ENCODE measurements at regions not wholly inside any gene's neighbourhood (a gene's known extent, or its start where the extent isn't known, plus 50 kb on each side); places are given as distances from the start of the nearest gene placed in this dataset.

DNA sequence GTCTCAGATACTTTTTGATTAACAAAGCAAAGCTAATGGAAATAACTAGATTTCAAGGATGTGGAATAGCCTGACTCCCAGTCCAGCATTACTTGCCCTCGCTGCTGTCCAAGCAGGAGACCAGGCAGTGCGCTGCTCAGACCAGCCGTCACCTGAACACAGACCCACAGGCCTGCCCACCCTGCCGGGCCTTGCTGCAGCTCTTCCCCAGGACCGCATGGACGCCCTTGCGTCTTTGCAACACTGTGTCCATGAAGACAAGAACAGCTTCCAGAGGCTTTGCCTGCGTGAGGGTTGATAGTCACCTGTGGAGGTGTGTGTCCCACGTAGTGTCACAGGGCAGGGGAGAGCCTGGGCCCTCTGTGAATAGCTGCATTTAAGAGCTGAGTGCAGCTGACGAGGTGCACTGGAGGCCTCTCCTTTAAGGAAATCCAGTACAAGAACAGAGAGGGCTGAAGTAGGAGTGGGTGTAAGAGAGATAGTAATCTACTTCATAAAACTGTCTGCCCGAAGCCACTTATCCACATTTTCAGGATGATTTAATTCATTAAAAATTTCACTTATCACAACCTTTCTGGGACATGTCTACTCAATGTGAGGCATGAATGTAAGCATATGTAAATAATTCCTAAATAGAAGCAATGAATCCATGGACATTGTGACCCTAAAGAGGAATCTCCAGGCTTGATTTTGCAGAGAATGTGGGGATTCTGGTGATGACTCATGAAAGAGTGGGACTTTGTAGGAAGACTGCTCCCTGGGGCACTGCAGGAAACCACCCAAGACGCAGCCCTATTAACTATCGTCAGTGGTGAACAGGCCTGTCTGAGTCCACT lies 176.2 kb upstream of the RAB4A start:
- DNase-seq = no peak
- in situ Hi-C loops (cut with HindIII; ENCODE audit: low pct_ligation_motif_present, low pct_unique_long_range_greater_than_20kb, low sequenced_read_pairs) = no loop called here

DNA sequence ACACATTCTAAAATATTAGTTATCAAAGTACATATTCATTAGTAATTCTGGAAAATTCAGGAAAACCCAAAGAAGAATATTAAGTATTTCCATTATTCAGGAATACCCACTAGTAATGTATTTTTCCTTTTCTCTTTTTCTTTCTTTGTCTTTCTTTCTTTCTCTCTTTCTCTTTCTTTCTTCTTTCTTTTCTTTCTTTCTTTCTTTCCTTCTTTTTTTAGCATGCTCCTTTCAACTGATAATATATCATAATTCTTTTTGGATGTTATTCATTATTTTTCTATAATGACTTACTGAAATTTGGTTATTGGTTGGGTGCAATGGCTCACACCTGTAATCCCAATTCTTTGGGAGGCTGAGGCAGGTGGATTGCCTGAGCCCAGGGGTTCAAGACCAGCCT lies 175.6 kb upstream of the RAB4A start:
- no peak for DNase-seq
- in situ Hi-C loops (cut with HindIII; ENCODE audit: low pct_ligation_motif_present, low pct_unique_long_range_greater_than_20kb, low sequenced_read_pairs) = no loop called here

DNA sequence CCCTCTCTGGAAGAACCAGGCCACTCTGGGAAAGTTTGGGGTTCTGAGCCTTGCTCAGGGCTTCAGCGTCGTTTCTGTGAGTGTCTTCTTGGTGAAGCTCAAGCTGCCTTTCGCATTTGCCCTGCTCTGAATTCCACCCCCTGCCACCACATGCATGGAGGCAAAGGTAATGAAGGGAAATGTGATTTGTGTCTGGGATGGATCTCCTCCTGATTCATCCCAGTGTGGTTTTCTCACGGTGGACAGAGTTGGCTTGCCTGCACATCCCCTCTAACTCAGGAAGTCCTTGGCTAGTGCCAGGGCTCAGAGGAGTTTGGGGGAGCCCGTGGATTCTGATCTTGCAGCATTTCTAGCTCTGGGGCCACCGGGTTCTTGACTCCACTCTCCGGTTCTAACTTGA lies 173.6 kb upstream of the RAB4A start:
- in situ Hi-C loops (cut with HindIII; ENCODE audit: low pct_ligation_motif_present, low pct_unique_long_range_greater_than_20kb, low sequenced_read_pairs) = no loop called here
- no peak for DNase-seq

DNA sequence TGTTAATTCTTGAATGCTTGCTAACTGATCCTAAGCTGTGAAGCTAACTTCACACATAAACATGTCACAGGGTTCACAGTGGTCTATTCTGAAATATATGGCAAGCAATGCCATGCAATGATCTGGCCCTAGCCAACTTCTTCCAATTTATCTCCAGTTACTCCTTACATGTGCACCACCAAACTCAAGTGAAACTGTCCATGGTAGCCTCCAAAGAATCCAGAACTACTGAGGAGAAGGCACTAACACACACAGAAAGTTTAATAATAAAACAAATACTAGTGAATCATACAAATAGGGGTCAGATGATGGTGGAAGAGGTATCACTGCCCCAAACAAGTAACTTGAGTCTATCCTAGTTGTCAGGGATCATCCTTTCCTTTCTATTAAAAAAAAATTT lies 172.6 kb upstream of the RAB4A start:
- DNase-seq = no peak
- in situ Hi-C loops (cut with HindIII; ENCODE audit: low pct_ligation_motif_present, low pct_unique_long_range_greater_than_20kb, low sequenced_read_pairs) = no loop called here

DNA sequence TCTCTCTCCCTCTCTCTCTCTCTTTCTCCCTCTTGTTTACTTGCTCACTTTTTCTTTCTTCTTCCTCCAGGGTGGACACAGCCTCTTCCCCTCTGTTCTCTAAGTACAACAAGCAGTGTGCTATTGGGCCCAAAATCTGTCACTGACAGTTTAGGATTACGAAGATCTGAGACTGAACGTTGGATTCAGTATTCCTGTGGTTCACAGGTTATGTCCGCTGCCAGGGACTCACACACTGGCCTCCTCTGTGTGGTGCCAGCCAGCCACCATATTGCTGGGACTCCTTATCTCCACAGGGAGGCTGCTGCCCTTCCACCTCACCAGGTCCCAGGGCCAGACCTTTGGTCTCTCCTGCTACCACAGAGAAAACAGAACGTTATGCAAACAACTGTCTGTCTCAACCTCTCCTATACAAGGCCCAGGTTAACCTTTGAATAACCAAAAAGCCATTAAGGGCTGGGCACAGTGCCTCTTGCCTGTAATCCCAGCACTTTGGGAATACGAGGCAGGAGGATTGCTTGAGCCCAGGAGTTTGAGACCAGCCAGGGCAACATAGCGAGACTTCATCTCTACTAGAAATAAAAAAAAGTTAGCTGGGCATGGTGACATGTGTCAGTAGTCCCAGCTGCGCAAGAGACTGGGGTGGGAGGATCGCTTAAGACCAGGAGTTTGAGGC lies 171.9 kb upstream of the RAB4A start:
- DNase-seq = no peak
- in situ Hi-C loops (cut with HindIII; ENCODE audit: low pct_ligation_motif_present, low pct_unique_long_range_greater_than_20kb, low sequenced_read_pairs) = no loop called here

DNA sequence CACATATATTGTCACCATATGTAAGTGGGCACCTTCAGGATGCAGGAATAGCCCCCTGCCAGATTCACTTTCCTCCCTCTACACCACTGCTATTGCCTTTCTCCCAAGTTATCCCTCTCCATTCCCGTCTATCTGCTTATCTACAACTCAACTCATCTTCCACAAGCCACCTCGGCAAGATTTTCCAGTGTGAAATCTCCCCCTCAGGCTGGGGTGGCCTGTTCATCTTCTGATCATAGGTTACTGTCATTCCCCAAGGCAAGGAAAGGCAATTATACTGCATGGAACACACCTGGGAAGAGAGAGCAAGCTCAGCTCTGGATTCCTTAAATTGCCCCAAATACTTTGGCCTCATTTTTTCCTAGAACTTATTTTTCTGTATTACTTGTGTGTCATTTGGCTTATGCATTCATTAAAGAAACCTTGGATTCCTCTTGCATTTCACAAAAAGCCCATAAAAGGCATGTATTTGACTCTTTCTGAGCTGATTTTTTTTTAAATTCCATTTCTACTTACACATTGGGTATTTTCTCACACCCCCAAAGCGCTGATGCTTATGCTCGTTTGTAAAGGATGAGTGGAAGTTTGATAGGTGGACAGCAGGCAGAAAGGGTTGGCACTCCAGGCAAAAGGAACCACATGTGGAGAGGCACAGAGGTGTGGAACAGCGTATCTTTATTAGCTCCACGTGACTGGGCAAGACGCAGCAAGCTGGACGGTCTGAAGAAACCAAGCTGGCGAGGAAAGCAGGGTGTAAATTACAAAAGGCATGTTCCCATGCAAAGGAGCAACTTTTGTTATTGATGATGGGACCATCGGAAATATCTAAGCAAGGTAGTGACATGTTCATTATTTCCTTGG lies 169.7 kb upstream of the RAB4A start:
- in situ Hi-C loops (cut with HindIII; ENCODE audit: low pct_ligation_motif_present, low pct_unique_long_range_greater_than_20kb, low sequenced_read_pairs) = no loop called here
- no peak for DNase-seq

DNA sequence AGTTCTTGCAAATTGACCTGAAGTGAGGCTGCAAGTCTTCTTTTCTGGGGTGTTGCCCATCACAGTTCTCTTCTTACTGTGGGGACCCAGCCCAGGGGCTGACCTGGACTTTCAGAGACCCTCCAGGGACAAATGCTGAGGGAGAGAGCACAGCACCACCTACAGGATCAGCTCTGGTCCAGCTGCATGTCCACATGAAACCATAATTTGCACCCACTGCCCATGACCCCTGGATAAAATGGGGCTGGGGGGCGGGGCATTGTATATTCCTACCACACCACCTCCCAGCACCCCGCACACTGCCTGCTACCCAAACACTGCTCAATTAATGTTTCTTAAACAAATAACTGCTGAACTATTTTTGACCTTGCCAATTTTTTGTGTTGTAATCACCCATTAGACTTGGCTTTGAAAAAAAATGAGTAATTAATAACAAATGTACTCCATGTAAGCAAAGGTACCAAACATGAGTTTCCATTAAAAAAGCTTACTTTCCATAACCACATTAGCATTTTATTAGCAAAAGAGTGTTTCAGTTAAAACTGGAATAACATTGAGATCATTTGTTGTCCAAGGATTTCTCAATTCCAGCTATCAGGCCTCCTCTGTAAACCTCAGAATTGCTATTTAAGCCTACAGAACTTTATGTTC lies 168.0 kb upstream of the RAB4A start:
- in situ Hi-C loops (cut with HindIII; ENCODE audit: low pct_ligation_motif_present, low pct_unique_long_range_greater_than_20kb, low sequenced_read_pairs) = no loop called here
- DNase-seq = no peak

DNA sequence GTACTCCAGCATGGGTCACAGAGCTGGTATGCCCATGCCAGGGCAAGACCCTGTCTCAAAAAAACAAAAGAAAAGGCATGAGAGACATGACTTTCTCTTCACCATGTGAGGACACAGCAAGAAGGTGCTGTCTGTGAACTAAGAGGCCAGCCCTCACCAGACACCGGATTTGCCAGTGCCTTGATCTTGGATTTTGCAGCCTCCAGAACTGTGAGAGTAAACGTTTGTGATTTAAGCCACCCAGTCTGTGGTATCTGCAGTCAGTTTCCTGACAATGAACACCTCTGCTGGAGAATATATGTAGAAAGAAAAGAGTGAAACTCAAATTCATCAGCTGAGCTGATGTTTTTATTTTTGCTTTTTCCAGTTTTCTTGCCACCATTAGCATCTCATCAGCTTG lies 166.3 kb upstream of the RAB4A start:
- in situ Hi-C loops (cut with HindIII; ENCODE audit: low pct_ligation_motif_present, low pct_unique_long_range_greater_than_20kb, low sequenced_read_pairs) = no loop called here
- DNase-seq = no peak

DNA sequence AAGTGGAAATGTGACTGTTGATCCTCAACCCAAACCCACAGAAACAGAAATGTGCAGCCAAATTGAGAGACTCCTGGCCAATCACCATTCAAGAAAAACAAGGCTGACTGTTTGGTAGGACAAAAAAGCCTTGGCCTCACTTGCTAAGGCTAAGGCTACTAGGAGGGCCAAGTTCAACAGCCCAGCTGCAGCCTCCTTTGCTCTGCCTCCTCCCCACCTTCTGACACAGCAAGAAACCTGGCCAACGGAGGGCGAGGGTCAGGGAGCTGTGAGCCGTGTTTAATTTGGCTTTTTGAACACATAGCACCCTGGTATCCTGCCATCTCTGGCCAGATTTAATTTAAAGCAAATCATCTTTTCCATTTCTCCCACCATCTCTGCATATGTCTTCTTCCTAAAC lies 165.8 kb upstream of the RAB4A start:
- no peak for DNase-seq
- in situ Hi-C loops (cut with HindIII; ENCODE audit: low pct_ligation_motif_present, low pct_unique_long_range_greater_than_20kb, low sequenced_read_pairs) = no loop called here

DNA sequence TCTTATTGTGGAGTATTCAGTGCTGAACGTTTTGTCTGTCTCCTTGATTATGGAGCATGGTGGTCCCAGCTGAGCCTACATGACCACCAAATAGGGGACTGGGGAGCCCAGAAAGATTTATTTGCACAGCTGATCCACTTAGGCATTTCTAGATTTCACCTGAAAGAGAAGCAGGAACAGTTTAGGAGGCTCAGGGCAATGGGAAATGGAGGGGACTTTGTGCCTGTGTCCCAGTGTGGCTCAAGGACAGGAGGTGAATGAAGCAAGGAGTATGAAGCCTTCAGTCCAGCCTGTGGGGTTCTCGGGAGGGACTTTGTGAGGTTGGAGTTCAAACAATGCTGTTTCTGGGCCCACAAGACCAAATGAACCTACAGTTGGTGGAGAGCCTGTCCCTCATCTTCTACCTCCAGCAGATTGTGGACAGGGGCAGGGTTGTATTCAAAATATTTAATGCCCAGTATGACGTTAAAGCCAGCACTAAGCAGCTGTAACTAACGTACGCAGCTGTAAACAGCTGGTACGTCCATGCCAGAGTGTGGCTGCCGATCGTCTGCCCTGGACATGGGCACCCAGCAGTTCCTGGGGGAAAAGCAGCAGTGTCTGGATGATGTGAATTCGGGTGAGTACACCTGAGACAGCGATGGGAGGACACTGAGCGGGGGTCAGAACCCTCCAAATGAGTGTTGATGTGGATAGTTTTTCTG lies 164.9 kb upstream of the RAB4A start:
- no peak for DNase-seq
- in situ Hi-C loops (cut with HindIII; ENCODE audit: low pct_ligation_motif_present, low pct_unique_long_range_greater_than_20kb, low sequenced_read_pairs) = no loop called here

DNA sequence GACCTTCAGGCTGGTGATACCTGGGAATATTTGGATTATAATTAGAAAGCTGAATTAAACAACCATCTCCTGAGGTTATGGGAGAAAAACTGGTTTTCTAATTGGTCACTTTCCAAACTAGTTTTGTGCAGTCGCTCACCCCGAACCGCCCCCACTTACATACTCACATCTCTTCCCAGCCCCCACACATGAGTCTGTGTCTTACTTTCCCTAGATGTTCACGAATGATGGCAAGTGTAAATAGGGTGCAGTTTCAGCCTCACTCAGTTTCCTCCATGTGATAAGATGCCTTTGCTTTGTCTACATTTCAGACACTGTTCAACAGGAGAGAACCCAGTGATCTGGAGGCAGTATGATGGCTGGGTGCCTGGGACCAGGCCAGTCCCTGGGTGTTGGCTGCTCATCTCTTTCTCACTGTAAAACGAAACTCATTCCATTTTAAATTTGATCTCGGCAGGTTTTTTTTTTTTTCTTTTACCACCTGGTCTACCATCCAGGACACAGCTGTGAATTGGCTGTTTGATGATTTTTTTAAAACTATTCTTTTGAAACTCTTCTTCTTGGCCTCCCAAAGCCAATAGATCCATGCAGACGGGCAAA lies 164.3 kb upstream of the RAB4A start:
- no peak for DNase-seq
- in situ Hi-C loops (cut with HindIII; ENCODE audit: low pct_ligation_motif_present, low pct_unique_long_range_greater_than_20kb, low sequenced_read_pairs) = no loop called here

DNA sequence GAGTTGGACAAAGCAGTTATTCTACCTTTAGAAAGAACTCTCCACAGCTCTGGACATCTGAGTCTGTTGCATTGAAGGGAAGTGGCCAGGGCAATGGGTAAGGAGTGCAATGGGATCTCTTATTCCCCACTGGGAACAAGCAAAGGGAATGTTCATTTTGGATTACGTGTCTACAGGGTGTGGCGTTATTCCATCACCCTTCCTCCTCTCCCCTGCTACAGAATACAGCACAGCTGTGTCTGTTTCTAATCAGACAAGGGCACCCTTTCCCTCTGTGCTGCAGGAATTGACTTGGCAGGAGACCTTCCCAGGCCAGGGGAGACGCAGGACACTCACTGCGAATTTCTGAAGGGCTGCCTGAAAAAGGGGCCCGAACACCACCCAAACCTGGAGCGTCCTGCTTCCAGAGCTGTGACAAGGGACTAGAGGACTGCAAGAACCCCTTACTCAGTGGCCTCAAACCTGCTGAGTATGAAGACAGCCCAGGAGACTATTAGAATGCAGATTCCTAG lies 163.6 kb upstream of the RAB4A start:
- in situ Hi-C loops (cut with HindIII; ENCODE audit: low pct_ligation_motif_present, low pct_unique_long_range_greater_than_20kb, low sequenced_read_pairs) = no loop called here
- no peak for DNase-seq

DNA sequence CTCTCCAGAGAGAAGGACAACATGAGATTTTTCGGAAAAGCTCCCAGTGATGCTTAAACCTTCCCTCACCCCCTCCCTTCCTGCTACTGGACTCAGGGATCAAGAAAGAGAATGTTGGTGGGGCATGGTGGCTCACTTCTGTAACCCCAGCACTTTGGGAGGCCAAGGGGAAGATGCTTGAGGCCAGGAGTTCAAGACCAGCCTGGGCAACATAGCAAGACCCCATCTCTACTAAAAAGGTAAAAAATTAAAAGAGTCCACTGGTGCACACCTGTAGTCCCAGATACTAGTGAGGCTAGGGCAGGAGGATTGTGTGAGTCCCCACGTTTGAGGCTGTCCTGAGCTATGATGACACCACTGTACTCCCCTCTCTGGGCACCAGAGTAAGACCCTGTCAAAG lies 162.9 kb upstream of the RAB4A start:
- in situ Hi-C loops (cut with HindIII; ENCODE audit: low pct_ligation_motif_present, low pct_unique_long_range_greater_than_20kb, low sequenced_read_pairs) = no loop called here
- DNase-seq = no peak

DNA sequence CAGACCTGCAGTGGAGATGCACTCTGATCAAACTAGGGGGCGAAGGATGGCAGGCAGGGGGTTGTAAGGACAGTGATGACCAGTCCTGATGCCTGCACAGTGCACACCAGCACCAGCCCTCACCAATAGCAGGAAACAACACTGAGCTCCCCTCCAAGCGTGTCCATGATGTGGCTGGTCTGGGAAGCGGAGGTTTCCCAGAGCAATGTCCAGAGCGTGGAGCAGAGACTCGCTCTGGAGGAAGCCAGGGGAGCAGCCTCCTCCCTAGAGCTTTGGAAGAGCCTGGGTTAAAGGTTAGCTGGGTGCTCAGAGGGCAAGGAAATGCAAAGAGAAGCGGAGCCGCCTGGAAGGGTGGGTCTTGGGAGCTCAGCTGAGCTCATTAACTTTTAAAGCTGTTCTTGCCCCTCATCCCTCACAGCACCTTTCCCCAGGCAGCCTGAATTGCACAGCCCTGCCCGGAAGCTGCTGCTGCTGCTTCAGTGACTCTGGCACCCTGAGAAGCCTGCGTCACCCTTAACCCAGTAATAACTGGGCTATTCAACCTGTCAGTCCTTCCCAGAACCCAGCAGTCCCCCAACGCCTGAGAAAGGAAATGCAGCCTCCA lies 162.2 kb upstream of the RAB4A start:
- DNase-seq = no peak
- in situ Hi-C loops (cut with HindIII; ENCODE audit: low pct_ligation_motif_present, low pct_unique_long_range_greater_than_20kb, low sequenced_read_pairs) = no loop called here

DNA sequence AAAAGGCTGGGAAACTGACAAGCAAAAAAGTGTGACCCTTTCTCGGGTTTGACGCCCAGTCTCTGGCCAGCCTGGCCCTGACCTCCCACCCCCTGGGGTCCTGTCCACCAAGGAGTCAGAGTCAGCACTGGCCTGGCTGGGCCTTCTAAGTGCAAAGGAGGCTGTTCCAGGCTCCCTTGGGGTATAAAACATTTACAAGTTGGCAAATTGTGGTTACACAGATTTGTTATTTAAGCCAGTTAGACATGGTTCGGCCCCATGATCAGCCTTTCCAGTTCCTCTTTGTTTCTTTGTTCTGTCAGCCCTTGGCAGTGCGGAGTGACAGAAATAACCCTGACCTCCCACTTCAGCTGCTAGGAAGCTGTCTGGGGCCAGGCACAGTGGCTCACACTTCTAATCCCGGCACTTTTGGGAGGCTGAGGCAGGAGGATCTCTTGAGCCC lies 161.6 kb upstream of the RAB4A start:
- in situ Hi-C loops (cut with HindIII; ENCODE audit: low pct_ligation_motif_present, low pct_unique_long_range_greater_than_20kb, low sequenced_read_pairs) = no loop called here
- DNase-seq = no peak

DNA sequence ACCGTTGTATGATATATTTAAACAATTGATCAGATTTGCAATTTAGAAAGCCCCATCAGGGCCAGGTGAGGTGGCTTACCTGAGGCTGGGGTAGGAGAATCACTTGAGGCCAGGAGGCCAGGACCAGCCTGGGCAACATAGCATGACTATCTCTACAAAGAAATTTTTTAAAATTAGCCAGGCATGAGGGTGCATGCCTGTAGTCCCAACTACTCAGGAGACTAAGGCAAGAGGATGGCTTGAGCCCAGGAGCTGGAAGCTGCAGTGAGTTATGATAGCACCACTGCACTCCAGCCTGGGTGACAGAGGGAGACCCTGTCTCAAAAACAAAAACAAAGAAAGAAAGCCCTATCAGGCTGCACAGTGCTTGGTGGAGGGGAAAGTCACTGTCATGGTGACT lies 159.9 kb upstream of the RAB4A start:
- in situ Hi-C loops (cut with HindIII; ENCODE audit: low pct_ligation_motif_present, low pct_unique_long_range_greater_than_20kb, low sequenced_read_pairs) = no loop called here

DNA sequence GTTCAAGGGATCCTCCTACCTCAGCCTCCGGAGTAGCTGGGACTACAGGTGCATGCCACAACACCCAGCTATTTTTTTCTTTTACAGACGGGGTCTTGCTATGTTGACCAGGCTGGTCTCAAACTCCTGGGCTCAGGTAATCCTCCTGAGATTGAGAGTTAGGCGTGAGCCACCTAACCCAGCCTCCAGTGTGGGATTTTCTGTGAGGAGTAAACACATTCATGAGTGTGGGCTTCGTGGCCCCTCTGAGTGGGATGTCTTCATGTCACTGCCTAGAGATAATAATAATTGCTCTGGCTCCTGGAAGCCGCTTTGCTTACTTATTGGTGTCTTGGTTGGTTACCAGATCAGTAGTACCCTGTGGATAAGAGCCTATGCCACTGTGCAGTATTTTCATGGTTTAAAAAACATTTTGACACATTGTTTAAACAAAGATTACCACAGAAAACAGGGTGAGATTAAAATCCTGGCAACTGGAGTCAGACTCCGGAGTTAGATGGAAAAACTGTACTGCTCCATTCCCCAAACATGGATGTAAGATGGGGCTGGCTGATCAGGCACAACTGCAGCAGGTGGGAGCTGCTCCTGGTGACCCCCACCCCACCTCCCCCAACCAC lies 159.1 kb upstream of the RAB4A start:
- in situ Hi-C loops (cut with HindIII; ENCODE audit: low pct_ligation_motif_present, low pct_unique_long_range_greater_than_20kb, low sequenced_read_pairs) = no loop called here
- DNase-seq = no peak

More for the DNA sequence above, 159.9 kb upstream of the RAB4A start:
- no peak for DNase-seq
